Esophagus (tissue), 2 donors: ENCODE measurements at regions not wholly inside any gene's neighbourhood (a gene's known extent, or its start where the extent isn't known, plus 50 kb on each side); places are given as distances from the start of the nearest gene placed in this dataset.
"Not testable (repeated sequence)": the region's sequence is repeated elsewhere in the genome, so short reads cannot be mapped to it uniquely, and the experiment has no call there.

Source experiments
- H3K27ac ChIP-seq, 2 donors: one replicate each; pipeline ENCODE4 v1.5.1; 2013; ENCODE audit warnings: low read depth in 2 of 2, mild to moderate bottlenecking in 2 of 2, inconsistent platforms in 1 of 2, low read length in 1 of 2, moderate library complexity in 1 of 2
- H3K27me3 ChIP-seq, 2 donors: one replicate each; pipeline ENCODE4 v1.6.1; 2013; ENCODE audit warnings: low read length in 2 of 2, control low read depth in 1 of 2, mild to moderate bottlenecking in 1 of 2; ENCODE audit not compliant: insufficient read depth in 2 of 2, control insufficient read depth in 1 of 2
- H3K36me3 ChIP-seq, 2 donors: one replicate each; pipeline ENCODE4 v1.6.1; 2013; ENCODE audit warnings: low read length in 1 of 2; ENCODE audit not compliant: control insufficient read depth in 2 of 2, insufficient read depth in 2 of 2
- H3K4me1 ChIP-seq, 2 donors: one replicate each; pipeline ENCODE4 v1.6.1; 2013; ENCODE audit warnings: low read length in 1 of 2; ENCODE audit not compliant: control insufficient read depth in 2 of 2, insufficient read depth in 2 of 2
- H3K4me3 ChIP-seq, 2 donors: one replicate each; pipeline ENCODE4 v1.5.1; 2013; ENCODE audit warnings: low read length in 2 of 2, mild to moderate bottlenecking in 2 of 2, low read depth in 1 of 2, moderate library complexity in 1 of 2
- H3K9me3 ChIP-seq, 2 donors: one replicate each; pipeline ENCODE4 v1.6.1; 2013; ENCODE audit warnings: mild to moderate bottlenecking in 2 of 2, low read depth in 1 of 2, low read length in 1 of 2, moderate library complexity in 1 of 2; ENCODE audit not compliant: control insufficient read depth in 2 of 2, insufficient read depth in 1 of 2
- WGBS, 2 donors: extraction: QIAGEN DNeasy Blood & Tissue Kit; methylation state at CpG; one replicate each; pipeline ENCODE4 v1.1.7; 2013; 5-methylcytosine and 5-hydroxymethylcytosine counted together
- donor health status: healthy with polysubstance abuse.
- donor health status: Bipolar disorder and iron deficiency.

DNA sequence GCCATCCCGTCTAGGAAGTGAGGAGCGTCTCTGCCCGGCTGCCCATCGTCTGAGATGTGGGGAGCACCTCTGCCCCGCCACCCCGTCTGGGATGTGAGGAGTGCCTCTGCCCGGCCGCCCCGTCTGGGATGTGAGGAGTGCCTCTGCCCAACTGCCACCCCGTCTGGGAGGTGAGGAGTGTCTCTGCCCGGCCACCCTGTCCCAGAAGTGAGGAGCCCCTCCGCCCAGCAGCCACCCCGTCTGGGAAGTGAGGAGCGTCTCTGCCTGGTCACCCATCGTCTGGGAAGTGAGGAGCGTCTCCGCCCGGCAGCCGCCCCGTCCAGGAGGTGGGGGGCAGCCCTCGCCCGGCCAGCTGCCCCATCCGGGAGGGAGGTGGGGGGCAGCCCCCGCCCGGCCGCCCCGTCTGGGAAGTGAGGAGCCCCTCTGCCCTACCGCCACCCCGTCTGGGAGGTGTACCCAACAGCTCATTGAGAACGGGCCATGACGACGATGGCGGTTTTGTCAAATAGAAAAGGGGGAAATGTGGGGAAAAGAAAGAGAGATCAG, 474.9 kb downstream of the IRS2 start:
- WGBS, 2 donors = 94 to 97% methylated on average over 25 to 33 of the region's 33 CpGs
- H3K27ac ChIP-seq, H3K4me1 ChIP-seq, H3K9me3 ChIP-seq, H3K36me3 ChIP-seq, H3K4me3 ChIP-seq, H3K27me3 ChIP-seq: not testable (repeated sequence)

DNA sequence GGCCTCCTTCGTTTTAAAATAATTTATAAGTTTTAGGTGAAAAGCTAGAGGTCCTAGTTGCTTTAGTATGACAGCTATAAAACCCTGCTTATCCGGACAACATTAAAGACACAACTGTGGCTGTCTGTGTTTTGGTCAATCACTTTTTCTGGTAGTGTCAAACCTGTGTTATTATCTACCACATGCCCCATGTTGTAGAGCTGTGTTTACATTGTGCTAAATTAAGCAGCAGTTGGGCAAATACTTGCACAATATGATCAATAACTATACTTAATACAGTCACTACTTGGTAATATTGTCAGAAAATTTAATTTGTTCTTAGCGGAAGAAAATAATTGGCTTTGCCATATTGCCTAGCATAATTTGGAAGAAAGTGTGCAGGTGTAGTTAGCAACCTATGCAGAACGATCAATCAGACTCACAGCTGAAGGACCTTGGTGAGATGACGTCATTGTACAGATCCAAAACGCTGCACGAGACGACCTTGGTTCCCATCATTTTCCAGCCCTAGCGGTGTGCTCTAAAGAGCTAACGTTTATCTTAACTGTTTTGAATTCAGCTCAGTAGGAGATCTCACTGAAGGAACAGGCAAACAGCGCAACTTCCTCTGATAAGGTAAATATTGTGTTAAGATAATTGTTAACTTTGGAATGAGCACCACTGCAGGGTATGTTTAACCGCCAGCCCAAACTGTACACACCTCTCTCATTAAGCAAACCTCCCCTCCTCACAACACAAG, 476.6 kb downstream of the IRS2 start:
- WGBS, 2 donors = 52 to 72% methylated on average over 12 of the region's 12 CpGs
- Histone ChIP-seq H3K27me3 (no peaks in the 10 kb centered on the region), H3K27ac (no peak overlapping the region), H3K9me3 (no peaks in the 10 kb centered on the region), H3K4me1 (no peaks in the 10 kb centered on the region), H3K36me3 (no peaks in the 10 kb centered on the region), H3K4me3 (no peak overlapping the region)

DNA sequence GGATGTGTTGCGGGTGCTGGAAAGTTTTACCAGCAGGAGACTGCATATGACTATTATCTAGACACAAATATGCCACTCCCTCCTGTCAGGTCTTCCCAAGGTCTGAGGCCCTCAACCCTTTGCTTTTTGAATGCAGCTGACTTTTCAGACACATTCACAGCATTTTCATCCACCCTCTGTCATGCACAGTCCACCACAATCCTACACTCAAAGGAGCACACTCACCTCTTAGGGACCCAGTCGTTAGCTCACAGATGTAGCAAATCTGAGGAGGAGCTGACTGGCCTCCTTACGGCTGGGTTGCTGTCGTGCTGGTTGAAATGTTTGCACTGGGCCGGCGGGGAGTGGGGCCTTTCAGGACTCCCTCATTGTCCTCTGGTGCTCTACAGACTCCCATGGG, 479.4 kb downstream of the IRS2 start:
- no peaks in the 10 kb centered on the region for H3K4me1 ChIP-seq
- 72 to 77% methylated on average over 6 of the region's 6 CpGs for WGBS, 2 donors
- H3K36me3 ChIP-seq = no peaks in the 10 kb centered on the region
- H3K27ac ChIP-seq = no peak overlapping the region
- no peaks in the 10 kb centered on the region for H3K27me3 ChIP-seq
- no peak overlapping the region for H3K4me3 ChIP-seq
- H3K9me3 ChIP-seq = no peaks in the 10 kb centered on the region

DNA sequence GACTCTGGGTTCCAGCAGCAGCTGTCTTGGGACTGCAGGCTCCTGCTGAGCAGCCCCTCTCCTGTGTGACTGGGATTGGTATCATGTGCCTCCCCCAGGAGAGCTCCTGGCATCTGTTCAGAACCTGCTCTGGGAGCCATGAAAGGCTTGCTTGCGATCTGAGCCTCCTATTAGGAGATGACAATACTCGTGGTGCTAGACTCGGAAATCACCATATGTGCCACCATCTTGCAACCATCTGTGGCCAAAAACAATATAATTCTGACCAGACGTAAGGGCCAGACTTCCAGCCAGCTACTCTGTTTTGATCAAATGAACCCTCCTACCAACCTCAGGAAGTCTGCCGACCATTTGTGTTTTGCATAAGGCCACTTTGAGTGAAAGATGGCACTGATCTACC, 484.7 kb downstream of the IRS2 start:
- H3K36me3 ChIP-seq = no peaks in the 10 kb centered on the region
- WGBS, 2 donors = 82 to 89% methylated on average over 5 of the region's 5 CpGs
- H3K27me3 ChIP-seq = no peaks in the 10 kb centered on the region
- H3K9me3 ChIP-seq = no peaks in the 10 kb centered on the region
- no peak overlapping the region for H3K4me3 ChIP-seq
- no peaks in the 10 kb centered on the region for H3K4me1 ChIP-seq
- H3K27ac ChIP-seq = no peak overlapping the region

DNA sequence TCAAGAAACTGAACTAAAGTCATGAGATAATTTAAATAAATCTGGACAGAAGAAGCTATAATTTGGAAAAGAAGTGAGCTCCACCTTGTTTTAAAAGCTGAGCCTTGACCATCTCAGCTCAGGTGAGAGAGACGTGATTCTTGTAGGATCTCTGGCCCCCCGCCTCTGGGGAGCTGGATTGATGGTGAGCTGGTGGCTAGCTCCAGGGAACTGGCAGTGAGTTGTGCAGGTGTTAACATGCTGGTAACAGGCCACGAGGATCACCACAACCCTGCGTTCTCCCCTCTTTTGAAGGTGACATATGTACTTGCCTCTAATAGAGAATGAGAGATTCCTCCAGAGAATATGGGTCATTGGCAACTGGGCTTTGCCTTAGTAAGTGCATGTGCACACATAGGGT, 485.1 kb downstream of the IRS2 start:
- WGBS, 2 donors = 85 to 88% methylated on average over 4 of the region's 4 CpGs
- Histone ChIP-seq H3K9me3 (no peaks in the 10 kb centered on the region), H3K36me3 (no peaks in the 10 kb centered on the region), H3K27ac (no peak overlapping the region), H3K4me3 (no peak overlapping the region), H3K27me3 (no peaks in the 10 kb centered on the region), H3K4me1 (no peaks in the 10 kb centered on the region)

DNA sequence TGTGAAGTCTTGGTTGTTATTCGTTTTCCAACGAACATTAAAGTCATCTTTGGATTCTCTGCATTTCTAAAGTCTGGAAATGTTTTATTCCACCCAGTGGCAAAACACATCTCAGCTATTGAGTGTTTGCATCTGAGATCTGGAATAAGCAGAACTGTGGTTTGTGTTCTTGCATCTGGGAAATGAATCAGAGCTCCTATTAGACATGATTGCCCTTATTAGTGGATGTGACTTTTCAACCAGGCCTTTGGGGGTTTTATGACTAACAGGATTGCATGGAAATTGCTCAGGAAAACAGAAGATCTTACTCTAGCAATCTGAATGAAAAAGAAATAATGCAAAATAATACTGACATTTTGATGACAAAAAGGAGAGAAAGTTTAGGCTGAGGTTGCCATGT, 488.8 kb downstream of the IRS2 start:
- 70 to 88% methylated on average over 2 of the region's 2 CpGs for WGBS, 2 donors
- no peak overlapping the region for H3K4me3 ChIP-seq
- H3K9me3 ChIP-seq = peaks cover 0 to 4% of the 10 kb centered on the region in 2 donors
- no peaks in the 10 kb centered on the region for H3K27me3 ChIP-seq
- no peaks in the 10 kb centered on the region for H3K36me3 ChIP-seq
- no peak overlapping the region for H3K27ac ChIP-seq
- H3K4me1 ChIP-seq = no peaks in the 10 kb centered on the region

DNA sequence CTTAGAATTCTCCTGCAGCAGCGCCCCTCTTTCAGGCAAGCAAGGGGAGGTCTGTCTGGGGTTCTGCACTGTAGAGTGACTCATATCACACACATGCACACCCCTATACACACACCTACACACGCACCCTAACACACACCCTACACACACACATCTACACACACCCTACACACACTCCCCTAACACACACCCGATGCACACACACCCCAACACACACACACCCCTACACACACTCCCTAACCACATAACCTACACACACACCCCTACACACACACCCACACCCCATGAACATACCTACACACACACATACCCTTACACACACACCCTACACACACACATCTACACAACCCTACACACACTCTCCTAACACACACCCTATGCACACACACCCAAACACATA, 493.2 kb downstream of the IRS2 start:
- 96 to 98% methylated on average over 3 of the region's 3 CpGs for WGBS, 2 donors
- no peaks in the 10 kb centered on the region for H3K36me3 ChIP-seq
- no peak overlapping the region for H3K4me3 ChIP-seq

DNA sequence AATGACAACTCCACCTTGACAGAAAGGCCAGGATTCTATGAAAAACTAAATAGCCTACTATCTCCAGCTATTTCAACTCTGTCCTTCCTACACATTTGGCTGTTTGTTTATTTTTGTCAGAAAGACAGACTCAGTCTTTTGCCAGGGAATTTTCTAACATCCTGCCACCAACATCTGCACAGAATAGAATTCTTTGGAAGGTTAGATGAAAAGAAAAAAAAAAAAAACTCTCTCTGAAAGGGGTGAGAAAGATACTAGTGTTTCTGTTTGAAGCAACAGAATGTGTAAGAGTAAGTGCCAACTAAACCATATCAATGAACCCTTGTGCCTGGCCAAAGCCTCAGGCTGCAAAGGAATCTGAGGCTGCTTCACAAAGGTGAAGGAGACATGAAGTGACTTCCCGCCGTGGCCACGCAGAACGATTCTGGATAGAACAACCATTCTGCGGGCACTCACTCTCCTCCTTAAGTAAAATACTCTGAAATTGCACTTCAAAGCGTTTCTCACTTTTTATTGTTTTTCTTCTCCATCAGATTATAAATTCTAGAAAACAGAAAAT, 498.2 kb downstream of the IRS2 start:
- no peak overlapping the region for H3K4me3 ChIP-seq
- no peaks in the 10 kb centered on the region for H3K36me3 ChIP-seq
- no peaks in the 10 kb centered on the region for H3K4me1 ChIP-seq
- no peaks in the 10 kb centered on the region for H3K27me3 ChIP-seq
- WGBS, 2 donors = 76 to 78% methylated on average over 6 of the region's 6 CpGs
- no peaks in the 10 kb centered on the region for H3K9me3 ChIP-seq
- no peak overlapping the region for H3K27ac ChIP-seq

More for the DNA sequence above, 493.2 kb downstream of the IRS2 start:
- H3K4me1 ChIP-seq = no peaks in the 10 kb centered on the region
- no peaks in the 10 kb centered on the region for H3K27me3 ChIP-seq
- peaks cover 0 to 4% of the 10 kb centered on the region in 2 donors for H3K9me3 ChIP-seq
- no peak overlapping the region for H3K27ac ChIP-seq

DNA sequence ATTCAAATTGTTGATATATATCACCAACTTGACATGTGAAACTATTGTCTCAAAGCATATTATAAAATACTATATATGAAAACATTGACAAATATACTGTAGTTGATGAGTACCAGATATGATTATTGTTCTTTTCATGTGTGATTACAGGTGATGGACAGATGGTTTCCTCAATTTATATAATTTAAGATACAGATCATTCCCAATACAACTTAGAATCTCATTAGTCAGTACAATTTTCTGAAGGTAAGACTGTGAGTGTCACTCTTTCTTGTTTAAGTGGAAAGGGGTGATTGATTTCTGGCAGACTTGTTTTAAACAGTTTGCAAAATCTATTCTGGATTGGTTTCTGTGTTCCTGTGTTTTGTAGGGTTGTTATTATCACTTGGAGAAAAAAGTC, 498.8 kb downstream of the IRS2 start:
- Histone ChIP-seq H3K27ac (no peak overlapping the region), H3K27me3 (no peaks in the 10 kb centered on the region), H3K9me3 (no peaks in the 10 kb centered on the region), H3K4me1 (no peaks in the 10 kb centered on the region), H3K36me3 (no peaks in the 10 kb centered on the region), H3K4me3 (no peak overlapping the region)

DNA sequence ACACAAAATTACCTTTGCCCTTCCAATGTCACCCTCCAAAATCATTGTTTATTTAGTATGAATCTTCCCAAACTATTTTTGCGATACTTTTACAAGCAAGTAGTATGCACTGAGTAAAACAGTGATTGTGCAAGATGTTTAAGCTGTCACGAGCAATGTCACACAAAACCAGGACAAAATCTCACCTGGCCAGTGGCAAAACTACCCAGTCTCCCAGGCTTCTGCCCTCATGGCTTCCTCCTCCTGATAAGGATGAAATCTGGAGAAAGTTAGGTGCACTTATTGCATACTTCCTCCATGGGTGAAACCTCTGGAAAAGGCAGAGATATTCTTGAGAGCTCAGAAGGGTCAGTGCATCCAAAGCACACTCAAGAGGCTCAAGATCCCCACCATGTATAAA, 500.8 kb downstream of the IRS2 start:
- 87 to 92% methylated on average over 2 of the region's 2 CpGs for WGBS, 2 donors
- no peaks in the 10 kb centered on the region for H3K4me1 ChIP-seq
- H3K27me3 ChIP-seq = no peaks in the 10 kb centered on the region
- no peaks in the 10 kb centered on the region for H3K9me3 ChIP-seq
- no peak overlapping the region for H3K27ac ChIP-seq
- no peaks in the 10 kb centered on the region for H3K36me3 ChIP-seq
- H3K4me3 ChIP-seq = no peak overlapping the region
